Testis (tissue), 2 donors: ENCODE measurements at regions not wholly inside any gene's neighbourhood (a gene's known extent, or its start where the extent isn't known, plus 50 kb on each side); places are given as distances from the start of the nearest gene placed in this dataset.

Experiments used
- DNase-seq: peaks from one replicate; pipeline ENCODE4 v3.0.0-alpha.2; 2019
- H3K27ac ChIP-seq, 2 donors: fragments of 200-600 bp; sonication (generic); one replicate each; pipeline ENCODE4 v1.5.1; 2019
- H3K27me3 ChIP-seq: fragments of 200-600 bp; sonication (generic); one replicate; pipeline ENCODE4 v1.5.1; 2019
- H3K36me3 ChIP-seq: fragments of 200-600 bp; sonication (generic); one replicate; pipeline ENCODE4 v1.5.1; 2017; ENCODE audit warnings: low read depth; ENCODE audit errors: missing control alignments
- H3K4me1 ChIP-seq: fragments of 200-600 bp; sonication (generic); one replicate; pipeline ENCODE4 v1.5.1; 2019
- H3K4me3 ChIP-seq, 2 donors: fragments of 200-600 bp; sonication (generic); one replicate each; pipeline ENCODE4 v1.5.1; 2017 to 2019
- H3K9me3 ChIP-seq: fragments of 200-600 bp; sonication (generic); one replicate; pipeline ENCODE4 v1.5.1; 2017
- POLR2A ChIP-seq: fragments of 450-650 bp; IDR thresholded peaks from one replicate; pipeline ENCODE4 v1.6.1; 2017; ENCODE audit warnings: antibody characterized with exemption, mild to moderate bottlenecking, moderate library complexity
- WGBS, 2 donors: methylation state at CpG; one replicate each; pipeline ENCODE4 v1.1.5; 2018; 5-methylcytosine and 5-hydroxymethylcytosine counted together
- intact Hi-C: fragments of 100-400 bp; cut with DNase I; formaldehyde crosslinking; loops from one replicate; pipeline ENCODE4 v1.15.1; 2023; ENCODE audit warnings: low total_unique reads
- TF ChIP-seq, protein P1 (sequence below), 3 experiments: fragments of 450-650 bp in 2 of 3; fragments of 200-600 bp in 1 of 3; sonication (generic) in 1 of 3; IDR thresholded peaks; one replicate each; pipeline ENCODE4 v1.5.1; 2016 to 2019; ENCODE audit warnings: antibody characterized with exemption in 3 of 3, mild to moderate bottlenecking in 2 of 3, moderate library complexity in 1 of 3

DNA sequence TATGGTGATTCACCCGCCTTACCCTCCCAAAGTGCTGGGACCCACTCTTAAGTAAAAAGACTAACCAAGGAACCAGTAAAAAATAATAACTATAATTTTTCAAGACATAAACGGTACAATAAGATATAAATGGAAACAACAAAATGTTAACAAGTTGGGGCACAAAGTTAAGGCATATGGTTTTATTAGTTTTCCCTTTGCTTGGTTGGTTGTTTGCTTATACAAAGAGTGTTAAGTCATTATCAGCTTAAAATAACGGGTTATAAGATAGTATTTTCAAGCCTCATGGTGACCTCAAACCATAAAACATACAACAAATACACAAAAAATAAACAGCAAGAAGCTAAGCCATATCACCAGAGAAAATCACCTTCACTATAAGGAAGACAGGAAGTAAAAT is 406.1 kb downstream of the SEC23A start:
- no peak overlapping the region for H3K27ac ChIP-seq
- intact Hi-C loops, result no loop called here
- WGBS, 2 donors, result 70 to 80% methylated on average over 3 of the region's 3 CpGs
- H3K9me3 ChIP-seq, result no peaks in the 10 kb centered on the region
- H3K36me3 ChIP-seq, result no peaks in the 10 kb centered on the region
- no peak overlapping the region for H3K4me3 ChIP-seq
- no peak for DNase-seq
- no peak for TF ChIP-seq POLR2A
- TF ChIP-seq, protein P1, sequence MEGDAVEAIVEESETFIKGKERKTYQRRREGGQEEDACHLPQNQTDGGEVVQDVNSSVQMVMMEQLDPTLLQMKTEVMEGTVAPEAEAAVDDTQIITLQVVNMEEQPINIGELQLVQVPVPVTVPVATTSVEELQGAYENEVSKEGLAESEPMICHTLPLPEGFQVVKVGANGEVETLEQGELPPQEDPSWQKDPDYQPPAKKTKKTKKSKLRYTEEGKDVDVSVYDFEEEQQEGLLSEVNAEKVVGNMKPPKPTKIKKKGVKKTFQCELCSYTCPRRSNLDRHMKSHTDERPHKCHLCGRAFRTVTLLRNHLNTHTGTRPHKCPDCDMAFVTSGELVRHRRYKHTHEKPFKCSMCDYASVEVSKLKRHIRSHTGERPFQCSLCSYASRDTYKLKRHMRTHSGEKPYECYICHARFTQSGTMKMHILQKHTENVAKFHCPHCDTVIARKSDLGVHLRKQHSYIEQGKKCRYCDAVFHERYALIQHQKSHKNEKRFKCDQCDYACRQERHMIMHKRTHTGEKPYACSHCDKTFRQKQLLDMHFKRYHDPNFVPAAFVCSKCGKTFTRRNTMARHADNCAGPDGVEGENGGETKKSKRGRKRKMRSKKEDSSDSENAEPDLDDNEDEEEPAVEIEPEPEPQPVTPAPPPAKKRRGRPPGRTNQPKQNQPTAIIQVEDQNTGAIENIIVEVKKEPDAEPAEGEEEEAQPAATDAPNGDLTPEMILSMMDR (IDR thresholded peaks at IDR 0.05), result no peak
- no peaks in the 10 kb centered on the region for H3K27me3 ChIP-seq
- no peaks in the 10 kb centered on the region for H3K4me1 ChIP-seq

DNA sequence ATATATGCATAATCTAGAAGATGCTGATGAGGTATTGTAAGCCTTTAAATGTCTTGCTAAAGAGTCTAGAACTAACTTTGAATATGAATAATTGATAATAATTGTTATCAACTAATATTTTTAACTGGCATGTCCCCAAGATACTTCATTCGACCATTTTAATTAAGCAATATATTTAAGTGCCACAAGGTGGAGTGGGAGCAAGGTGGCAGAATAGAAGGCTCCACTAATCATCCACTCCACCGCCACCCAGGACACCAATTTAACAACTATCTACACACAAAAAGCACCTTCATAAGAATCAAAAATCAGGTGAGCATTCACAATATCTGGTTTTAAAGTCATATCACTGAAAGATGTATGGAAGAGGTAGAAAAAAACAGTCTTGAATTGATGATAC is 409.6 kb downstream of the SEC23A start:
- Histone ChIP-seq H3K4me1 (no peaks in the 10 kb centered on the region), H3K27ac (no peak overlapping the region), H3K4me3 (no peak overlapping the region), H3K36me3 (no peaks in the 10 kb centered on the region), H3K27me3 (no peaks in the 10 kb centered on the region), H3K9me3 (no peaks in the 10 kb centered on the region)
- DNase-seq, result no peak
- TF ChIP-seq, protein P1 (IDR thresholded peaks at IDR 0.05), result no peak
- TF ChIP-seq POLR2A, result no peak
- WGBS, 2 donors, result 65 to 72% methylated on average over 2 of the region's 2 CpGs
- intact Hi-C loops, result no loop called here

DNA sequence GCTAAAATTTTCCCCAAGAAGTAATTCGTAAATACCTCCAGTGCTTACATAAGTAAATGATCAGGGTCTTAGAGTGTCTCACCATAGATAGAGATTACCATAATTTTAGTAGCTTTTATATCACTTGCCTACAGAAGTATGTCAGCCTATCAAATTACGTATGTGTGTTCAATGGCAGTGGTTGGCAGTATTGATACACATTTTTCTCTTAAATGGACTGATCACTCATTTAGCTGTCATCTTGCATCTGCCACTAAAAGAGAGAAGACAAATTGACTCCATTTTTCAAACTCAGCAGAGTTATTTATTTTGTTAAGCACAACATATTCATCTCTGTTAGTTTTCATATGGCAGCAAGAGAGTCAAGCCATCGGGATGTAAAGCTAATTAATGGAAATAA is 413.1 kb upstream of the CLEC14A start:
- Histone ChIP-seq H3K27ac (no peak overlapping the region), H3K9me3 (no peaks in the 10 kb centered on the region), H3K27me3 (no peaks in the 10 kb centered on the region), H3K4me3 (no peak overlapping the region), H3K36me3 (no peaks in the 10 kb centered on the region), H3K4me1 (no peaks in the 10 kb centered on the region)
- TF ChIP-seq, protein P1 (IDR thresholded peaks at IDR 0.05), result no peak
- no peak for DNase-seq
- 79 to 82% methylated on average over 3 of the region's 3 CpGs for WGBS, 2 donors
- intact Hi-C loops, result no loop called here

DNA sequence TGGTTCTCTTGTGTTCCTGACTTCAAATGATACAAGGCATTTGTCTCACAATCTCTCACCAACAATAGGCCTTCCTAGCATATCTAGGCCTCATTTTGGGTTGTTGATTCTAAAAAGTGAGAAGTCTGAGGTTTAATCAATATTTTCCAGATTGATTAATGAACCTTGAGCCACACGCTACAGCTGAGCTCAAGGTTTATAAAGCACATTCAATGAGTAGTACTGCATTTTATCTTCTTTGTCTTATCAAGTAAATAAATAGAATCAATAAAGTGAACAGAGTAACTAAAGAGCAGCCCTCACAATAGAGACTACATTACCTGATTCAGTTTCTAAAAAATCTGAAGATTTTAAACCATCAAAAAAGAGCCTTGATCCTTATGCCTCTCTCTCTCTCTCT is 407.5 kb upstream of the CLEC14A start:
- WGBS, 2 donors, result 80 to 83% methylated on average over 1 of the region's 1 CpG
- Histone ChIP-seq H3K9me3 (no peaks in the 10 kb centered on the region), H3K27me3 (no peaks in the 10 kb centered on the region), H3K4me1 (no peaks in the 10 kb centered on the region), H3K4me3 (no peak overlapping the region), H3K36me3 (no peaks in the 10 kb centered on the region), H3K27ac (no peak overlapping the region)
- TF ChIP-seq POLR2A, result no peak
- TF ChIP-seq, protein P1 (IDR thresholded peaks at IDR 0.05), result no peak
- intact Hi-C loops, result no loop called here
- DNase-seq, result no peak

DNA sequence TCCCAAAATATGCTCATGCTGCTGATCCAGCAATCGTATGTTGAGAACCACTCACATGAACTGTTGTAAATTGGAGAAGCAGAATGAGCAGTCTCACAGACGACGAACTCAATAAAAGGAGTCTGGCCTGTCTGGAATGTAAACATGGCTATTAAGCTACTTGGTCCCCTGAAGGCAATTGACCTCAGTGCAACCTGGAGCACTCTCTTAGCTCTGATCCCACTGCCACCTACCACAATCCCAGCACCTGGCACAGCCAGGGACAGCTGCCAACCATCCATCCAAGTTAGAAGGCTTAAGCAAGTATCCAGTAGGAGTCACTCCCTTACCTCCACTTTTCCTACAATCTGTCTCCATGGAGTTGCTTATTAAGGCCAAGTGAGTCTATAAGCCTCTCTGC is 406.9 kb upstream of the CLEC14A start:
- no peak for TF ChIP-seq POLR2A
- TF ChIP-seq, protein P1 (IDR thresholded peaks at IDR 0.05), result no peak
- H3K4me1 ChIP-seq, result no peaks in the 10 kb centered on the region
- no peaks in the 10 kb centered on the region for H3K27me3 ChIP-seq
- intact Hi-C loops, result no loop called here
- H3K27ac ChIP-seq, result no peak overlapping the region
- H3K9me3 ChIP-seq, result no peaks in the 10 kb centered on the region
- H3K4me3 ChIP-seq, result no peak overlapping the region
- H3K36me3 ChIP-seq, result no peaks in the 10 kb centered on the region
- DNase-seq, result no peak
- WGBS, 2 donors, result 60 to 72% methylated on average over 3 of the region's 3 CpGs
